Neural progenitor cell (in vitro differentiated cells): ENCODE measurements at regions not wholly inside any gene's neighbourhood (a gene's known extent, or its start where the extent isn't known, plus 50 kb on each side); places are given as distances from the start of the nearest gene placed in this dataset.

Experiments used
- DNase-seq: peaks from one replicate; pipeline ENCODE4 v3.0.0-alpha.2; 2016; ENCODE audit warnings: low spot score
- H2AFZ ChIP-seq: fragments of 200-600 bp; sonication (generic); replicated peaks from 2 replicates; pipeline ENCODE4 v1.6.1; 2016; ENCODE audit warnings: antibody characterized with exemption
- H3F3A ChIP-seq: fragments of 200-600 bp; sonication (generic); 2 replicates; pipeline ENCODE4 v1.6.1; 2016; ENCODE audit warnings: antibody characterized with exemption, low read depth
- H3K27ac ChIP-seq: fragments of 200-600 bp; sonication (generic); 2 replicates; pipeline ENCODE4 v1.5.1; 2016; ENCODE audit warnings: mild to moderate bottlenecking
- H3K27me3 ChIP-seq: fragments of 200-600 bp; sonication (generic); 2 replicates; pipeline ENCODE4 v1.6.1; 2016; ENCODE audit warnings: mild to moderate bottlenecking, moderate library complexity
- H3K36me3 ChIP-seq: fragments of 200-600 bp; sonication (generic); 2 replicates; pipeline ENCODE4 v1.5.1; 2016
- H3K4me1 ChIP-seq: fragments of 200-600 bp; sonication (generic); 2 replicates; pipeline ENCODE4 v1.6.1; 2016; ENCODE audit warnings: mixed run types
- H3K4me2 ChIP-seq: fragments of 200-600 bp; sonication (generic); 2 replicates; pipeline ENCODE4 v1.6.1; 2016
- H3K4me3 ChIP-seq: fragments of 200-600 bp; sonication (generic); 2 replicates; pipeline ENCODE4 v1.5.1; 2016
- H3K79me2 ChIP-seq: fragments of 200-600 bp; sonication (generic); 2 replicates; pipeline ENCODE4 v1.6.1; 2016; ENCODE audit warnings: low read depth
- H3K9ac ChIP-seq: fragments of 200-600 bp; sonication (generic); 2 replicates; pipeline ENCODE4 v1.6.1; 2016
- H3K9me3 ChIP-seq: fragments of 200-600 bp; sonication (generic); 2 replicates; pipeline ENCODE4 v1.5.1; 2016; ENCODE audit warnings: low read depth
- H4K20me1 ChIP-seq: fragments of 200-600 bp; sonication (generic); 2 replicates; pipeline ENCODE4 v1.6.1; 2016; ENCODE audit warnings: low read depth
- H3K27ac Mint-ChIP-seq: 3 replicates; pipeline ENCODE4 v1.8.0; 2021; ENCODE audit warnings: mixed read lengths
- H3K27me3 Mint-ChIP-seq: 2 replicates; pipeline ENCODE4 v1.8.0; 2022; ENCODE audit warnings: low read depth, mild to moderate bottlenecking, inconsistent platforms, moderate library complexity, mixed read lengths; ENCODE audit not compliant: insufficient read depth
- H3K36me3 Mint-ChIP-seq: 3 replicates; pipeline ENCODE4 v1.8.0; 2021; ENCODE audit warnings: mixed read lengths
- H3K4me1 Mint-ChIP-seq: 3 replicates; pipeline ENCODE4 v1.8.0; 2021; ENCODE audit warnings: mixed read lengths
- H3K4me3 Mint-ChIP-seq: 3 replicates; pipeline ENCODE4 v1.8.0; 2021; ENCODE audit warnings: mild to moderate bottlenecking, moderate library complexity, mixed read lengths
- H3K9me3 Mint-ChIP-seq: 3 replicates; pipeline ENCODE4 v1.8.0; 2020; ENCODE audit warnings: mixed read lengths
- EZH2 ChIP-seq: fragments of 200-600 bp; sonication (generic); IDR thresholded peaks from 2 replicates; pipeline ENCODE4 v1.6.1; 2017; ENCODE audit warnings: antibody characterized with exemption, mild to moderate bottlenecking, moderate library complexity
- EZH2phosphoT487 ChIP-seq: fragments of 200-600 bp; sonication (generic); IDR thresholded peaks from 2 replicates; pipeline ENCODE4 v1.6.1; 2017; ENCODE audit warnings: antibody characterized with exemption
- TF ChIP-seq, protein P1 (sequence below): fragments of 200-600 bp; sonication (generic); IDR thresholded peaks from 2 replicates; pipeline ENCODE4 v1.5.1; 2017; ENCODE audit warnings: antibody characterized with exemption, mild to moderate bottlenecking

GRCh38 chr5:174877987-174878386 lies 153.6 kb downstream of the MSX2 start:
- Histone ChIP-seq H4K20me1 (no peaks in the 10 kb centered on the region), H3K4me3 (no peak overlapping the region), H3K4me2 (no peak overlapping the region), H3F3A (peaks cover 9% of the 10 kb centered on the region), H3K27ac (no peak overlapping the region), H3K36me3 (no peaks in the 10 kb centered on the region), H2AFZ (no peak overlapping the region), H3K4me1 (peaks cover 14% of the 10 kb centered on the region), H3K79me2 (no peaks in the 10 kb centered on the region), H3K27me3 (no peaks in the 10 kb centered on the region), H3K9me3 (no peaks in the 10 kb centered on the region), H3K9ac (no peak overlapping the region)
- H3K27me3 Mint-ChIP-seq = peaks cover 2% of the 10 kb centered on the region
- H3K36me3 Mint-ChIP-seq = no peaks in the 10 kb centered on the region
- no peak overlapping the region for H3K27ac Mint-ChIP-seq
- H3K4me3 Mint-ChIP-seq = no peak overlapping the region
- TF ChIP-seq EZH2 (no peak), EZH2phosphoT487 (no peak)
- TF ChIP-seq, protein P1, sequence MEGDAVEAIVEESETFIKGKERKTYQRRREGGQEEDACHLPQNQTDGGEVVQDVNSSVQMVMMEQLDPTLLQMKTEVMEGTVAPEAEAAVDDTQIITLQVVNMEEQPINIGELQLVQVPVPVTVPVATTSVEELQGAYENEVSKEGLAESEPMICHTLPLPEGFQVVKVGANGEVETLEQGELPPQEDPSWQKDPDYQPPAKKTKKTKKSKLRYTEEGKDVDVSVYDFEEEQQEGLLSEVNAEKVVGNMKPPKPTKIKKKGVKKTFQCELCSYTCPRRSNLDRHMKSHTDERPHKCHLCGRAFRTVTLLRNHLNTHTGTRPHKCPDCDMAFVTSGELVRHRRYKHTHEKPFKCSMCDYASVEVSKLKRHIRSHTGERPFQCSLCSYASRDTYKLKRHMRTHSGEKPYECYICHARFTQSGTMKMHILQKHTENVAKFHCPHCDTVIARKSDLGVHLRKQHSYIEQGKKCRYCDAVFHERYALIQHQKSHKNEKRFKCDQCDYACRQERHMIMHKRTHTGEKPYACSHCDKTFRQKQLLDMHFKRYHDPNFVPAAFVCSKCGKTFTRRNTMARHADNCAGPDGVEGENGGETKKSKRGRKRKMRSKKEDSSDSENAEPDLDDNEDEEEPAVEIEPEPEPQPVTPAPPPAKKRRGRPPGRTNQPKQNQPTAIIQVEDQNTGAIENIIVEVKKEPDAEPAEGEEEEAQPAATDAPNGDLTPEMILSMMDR = no peak
- DNase-seq = no peak
- peaks cover 16% of the 10 kb centered on the region for H3K9me3 Mint-ChIP-seq
- H3K4me1 Mint-ChIP-seq = peaks cover 12% of the 10 kb centered on the region

- Mint-ChIP-seq H3K27ac (no peak overlapping the region), H3K4me3 (no peak overlapping the region), H3K36me3 (no peaks in the 10 kb centered on the region), H3K9me3 (no peaks in the 10 kb centered on the region), H3K4me1 (peaks cover 20% of the 10 kb centered on the region), H3K27me3 (peaks cover 2% of the 10 kb centered on the region)
- Histone ChIP-seq H3K9ac (no peak overlapping the region), H3K4me2 (no peak overlapping the region), H3K27ac (no peak overlapping the region), H3K79me2 (no peaks in the 10 kb centered on the region), H3K4me3 (no peak overlapping the region), H3K36me3 (no peaks in the 10 kb centered on the region), H3K9me3 (no peaks in the 10 kb centered on the region), H3F3A (peaks cover 9% of the 10 kb centered on the region), H2AFZ (no peak overlapping the region), H3K27me3 (no peaks in the 10 kb centered on the region), H3K4me1 (peaks cover 16% of the 10 kb centered on the region), H4K20me1 (no peaks in the 10 kb centered on the region)
- no peak for DNase-seq
- TF ChIP-seq, protein P1 = no peak
- TF ChIP-seq EZH2phosphoT487 = no peak
- TF ChIP-seq EZH2 = no peak
Measured at GRCh38 chr5:174872271-174872670, 147.9 kb downstream of the MSX2 start.

GRCh38 chr5:174852143-174852542 lies 127.8 kb downstream of the MSX2 start:
- Mint-ChIP-seq H3K4me1 (peaks cover 21% of the 10 kb centered on the region), H3K27ac (no peak overlapping the region), H3K36me3 (no peaks in the 10 kb centered on the region), H3K27me3 (peaks cover 14% of the 10 kb centered on the region), H3K9me3 (no peaks in the 10 kb centered on the region), H3K4me3 (no peak overlapping the region)
- H3K4me2 ChIP-seq = no peak overlapping the region
- H2AFZ ChIP-seq = no peak overlapping the region
- no peaks in the 10 kb centered on the region for H4K20me1 ChIP-seq
- TF ChIP-seq EZH2 (no peak), EZH2phosphoT487 (no peak)
- TF ChIP-seq, protein P1 = no peak
- H3K4me1 ChIP-seq = peaks cover 15% of the 10 kb centered on the region
- H3K9me3 ChIP-seq = no peaks in the 10 kb centered on the region
- H3K36me3 ChIP-seq = no peaks in the 10 kb centered on the region
- no peak for DNase-seq
- H3K27ac ChIP-seq = no peak overlapping the region
- no peaks in the 10 kb centered on the region for H3F3A ChIP-seq
- H3K4me3 ChIP-seq = no peak overlapping the region
- no peaks in the 10 kb centered on the region for H3K79me2 ChIP-seq
- no peak overlapping the region for H3K9ac ChIP-seq
- H3K27me3 ChIP-seq = no peaks in the 10 kb centered on the region
